ENCODE measurements at regions not wholly inside any gene's neighbourhood (a gene's known extent, or its start where the extent isn't known, plus 50 kb on each side); places are given as distances from the start of the nearest gene placed in this dataset.
"Not testable (repeated sequence)": the region's sequence is repeated elsewhere in the genome, so short reads cannot be mapped to it uniquely, and the experiment has no call there.

GRCh38 chr2:111478335-111478734 is 357.6 kb downstream of the BCL2L11 start:
- H3K18ac ChIP-seq (ENCODE audit: extremely low read depth, low read length); H2AFZ ChIP-seq (ENCODE audit: low read length); H3K27me3 ChIP-seq (replicated peaks in 1 of 4; ENCODE audit: control insufficient read depth in 3 of 4, extremely low read depth in 1 of 4, insufficient read depth in 3 of 4, low read length in 3 of 4); H3K9me3 ChIP-seq (ENCODE audit: insufficient read depth in 2 of 2, low read depth in 1 of 2, low read length in 1 of 2); H3K4me3 ChIP-seq (ENCODE audit: extremely low read depth in 1 of 4, insufficient read depth in 2 of 4, low read depth in 3 of 4, low read length in 4 of 4); H3K23me2 ChIP-seq (ENCODE audit: low read depth, low read length); H3K36me3 ChIP-seq (ENCODE audit: control insufficient read depth in 2 of 4, insufficient read depth in 4 of 4, low read length in 3 of 4); H3K79me2 ChIP-seq (ENCODE audit: control insufficient read depth in 1 of 2, insufficient read depth in 2 of 2, low read length in 2 of 2); POLR2A ChIA-PET (ENCODE audit: partially characterized antibody); H3K27ac ChIP-seq (ENCODE audit: low read depth, low read length); H2BK5ac ChIP-seq (ENCODE audit: low read depth, low read length); H2AK5ac ChIP-seq (ENCODE audit: low read depth, low read length); FAIRE-seq; H4K91ac ChIP-seq (replicated peaks; ENCODE audit: insufficient read length, low read length); H2BK12ac ChIP-seq (ENCODE audit: low read depth, low read length); H3K4me2 ChIP-seq (ENCODE audit: insufficient read depth in 1 of 2, low read depth in 2 of 2, low read length in 2 of 2); H4K8ac ChIP-seq (ENCODE audit: extremely low read depth, insufficient read depth, low read length); H3K56ac ChIP-seq (replicated peaks; ENCODE audit: insufficient read length, low read depth, low read length); H3K79me1 ChIP-seq (ENCODE audit: low read depth, low read length); H3K14ac ChIP-seq (ENCODE audit: insufficient read length); H2BK20ac ChIP-seq (ENCODE audit: low read length); DNase-seq (ENCODE audit: low read depth in 1 of 2, low spot score in 2 of 2); H4K5ac ChIP-seq (ENCODE audit: insufficient read length, low read depth, low read length); H3K4ac ChIP-seq (replicated peaks; ENCODE audit: insufficient read length, low read depth, low read length); H2BK15ac ChIP-seq (ENCODE audit: low read length); H4K20me1 ChIP-seq (replicated peaks in 1 of 2; ENCODE audit: control insufficient read depth in 1 of 2, insufficient read depth in 2 of 2, low read length in 2 of 2); H3K23ac ChIP-seq (ENCODE audit: insufficient read length); H3K9ac ChIP-seq (replicated peaks in 1 of 4; ENCODE audit: extremely low read depth in 1 of 4, low read depth in 3 of 4, low read length in 3 of 4); CTCF ChIA-PET (ENCODE audit: partially characterized antibody); H3K4me1 ChIP-seq (replicated peaks in 1 of 4; ENCODE audit: control insufficient read depth in 3 of 4, insufficient read depth in 4 of 4, low read length in 3 of 4); H2BK120ac ChIP-seq (replicated peaks; ENCODE audit: low read depth, low read length): not testable (repeated sequence)
- 91% methylated on average over 2 of the region's 3 CpGs; no CpG with 5 or more reads in 1 of the 2 experiments for WGBS, 2 experiments (ENCODE audit: extremely low coverage in 1 of 2, insufficient coverage in 1 of 2, insufficient read length in 1 of 2, insufficient replicate concordance in 2 of 2, low coverage in 1 of 2, low lambda C conversion rate in 2 of 2, missing lambda C conversion rate in 1 of 2)

Data from H1 (cell line).